ENCODE measurements at regions not wholly inside any gene's neighbourhood (a gene's known extent, or its start where the extent isn't known, plus 50 kb on each side); places are given as distances from the start of the nearest gene placed in this dataset.
A peak's percentile ranks its signal among the peaks of the same experiment; 100 is the strongest.

DNA sequence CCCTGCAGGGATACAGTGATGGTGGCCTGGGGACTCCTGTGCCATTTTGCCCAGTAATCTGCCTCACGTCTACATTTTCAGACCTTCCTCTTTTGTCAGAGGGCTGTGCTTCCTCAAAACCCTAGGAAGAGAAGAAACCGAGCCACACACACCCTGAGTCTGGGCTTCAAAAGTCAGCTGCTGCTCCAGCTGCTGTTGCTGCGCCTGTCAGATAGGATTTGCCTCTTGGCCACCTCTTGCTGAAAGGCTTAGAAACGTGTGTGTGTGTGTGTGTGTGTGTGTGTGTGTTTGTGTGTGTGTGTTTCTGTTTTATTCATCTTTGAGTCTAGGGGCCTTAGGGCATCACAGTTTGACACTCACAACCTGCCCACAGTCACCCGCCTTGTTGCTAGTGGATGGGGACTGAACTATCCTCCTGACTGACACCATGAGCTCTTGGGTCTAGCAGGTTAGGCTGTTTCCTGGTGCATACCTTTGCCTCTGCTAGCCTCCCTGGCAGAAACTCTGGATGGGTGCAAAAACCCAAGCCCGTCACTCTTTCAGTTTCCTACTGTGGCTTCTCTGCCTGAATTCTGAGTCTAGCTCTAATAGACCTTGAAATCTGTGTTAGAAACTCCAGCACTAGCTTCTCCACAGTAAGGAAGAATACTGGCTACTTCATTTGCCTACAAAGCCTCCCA is 94.9 kb upstream of the CEP85L start:
- Mint-ChIP-seq H3K9me3 (peaks cover 0 to 5% (median 2%) of the 10 kb centered on the region in 7 donors), H3K27me3 (ENCODE audit: low read depth in 3 of 3) (no peaks in the 10 kb centered on the region), H3K27ac (peak overlapping the region; percentile 90 to 97 (median 93)), H3K36me3 (peaks cover 2 to 6% of the 10 kb centered on the region in 2 donors), H3K4me3 (peak overlapping the region; percentile 51 to 84), H3K4me1 (peaks cover 54% of the 10 kb centered on the region)
- H4K20me1 ChIP-seq (ENCODE audit: insufficient read depth, low read length) = no peaks in the 10 kb centered on the region
- TF ChIP-seq, protein P1, sequence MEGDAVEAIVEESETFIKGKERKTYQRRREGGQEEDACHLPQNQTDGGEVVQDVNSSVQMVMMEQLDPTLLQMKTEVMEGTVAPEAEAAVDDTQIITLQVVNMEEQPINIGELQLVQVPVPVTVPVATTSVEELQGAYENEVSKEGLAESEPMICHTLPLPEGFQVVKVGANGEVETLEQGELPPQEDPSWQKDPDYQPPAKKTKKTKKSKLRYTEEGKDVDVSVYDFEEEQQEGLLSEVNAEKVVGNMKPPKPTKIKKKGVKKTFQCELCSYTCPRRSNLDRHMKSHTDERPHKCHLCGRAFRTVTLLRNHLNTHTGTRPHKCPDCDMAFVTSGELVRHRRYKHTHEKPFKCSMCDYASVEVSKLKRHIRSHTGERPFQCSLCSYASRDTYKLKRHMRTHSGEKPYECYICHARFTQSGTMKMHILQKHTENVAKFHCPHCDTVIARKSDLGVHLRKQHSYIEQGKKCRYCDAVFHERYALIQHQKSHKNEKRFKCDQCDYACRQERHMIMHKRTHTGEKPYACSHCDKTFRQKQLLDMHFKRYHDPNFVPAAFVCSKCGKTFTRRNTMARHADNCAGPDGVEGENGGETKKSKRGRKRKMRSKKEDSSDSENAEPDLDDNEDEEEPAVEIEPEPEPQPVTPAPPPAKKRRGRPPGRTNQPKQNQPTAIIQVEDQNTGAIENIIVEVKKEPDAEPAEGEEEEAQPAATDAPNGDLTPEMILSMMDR (IDR thresholded peaks at IDR 0.05) = no peak
- H3K9me3 ChIP-seq (replicated peaks in 1 of 2; ENCODE audit: control insufficient read depth in 1 of 2, insufficient read depth in 1 of 2, low read length in 2 of 2) = no peaks in the 10 kb centered on the region
- H3K9ac ChIP-seq (ENCODE audit: insufficient read depth, low read length, poor library complexity, severe bottlenecking) = peak overlapping the region; percentile 19
- WGBS (ENCODE audit: insufficient coverage) = 10% methylated on average over 4 of the region's 6 CpGs
- H3K36me3 ChIP-seq (replicated peaks in 1 of 2; ENCODE audit: control insufficient read depth in 1 of 2, insufficient read depth in 2 of 2, low read length in 2 of 2) = no peaks in the 10 kb centered on the region
- peak overlapping the region in 1 of 3 experiments; percentile 38 for H3K4me3 ChIP-seq (replicated peaks in 1 of 3; ENCODE audit: low read depth in 2 of 3, low read length in 3 of 3)
- H3K79me2 ChIP-seq (ENCODE audit: insufficient read depth, low read length) = no peaks in the 10 kb centered on the region
- peak overlapping the region; percentile 90 to 91 for H3K27ac ChIP-seq (ENCODE audit: low read depth in 1 of 2, low read length in 2 of 2)
- H3K4me1 ChIP-seq (ENCODE audit: control insufficient read depth in 1 of 2, insufficient read depth in 2 of 2, low read length in 2 of 2) = peaks cover 47 to 52% of the 10 kb centered on the region in 2 donors
- no peaks in the 10 kb centered on the region for H3K27me3 ChIP-seq (ENCODE audit: control insufficient read depth in 2 of 2, insufficient read depth in 2 of 2, low read length in 2 of 2)
- peak overlapping the region; percentile 48 for H3K4me2 ChIP-seq (replicated peaks; ENCODE audit: extremely low read depth, low read length, poor library complexity, severe bottlenecking)
- peak overlapping the region; percentile 43 for H2AFZ ChIP-seq (ENCODE audit: insufficient read depth, low read depth, low read length, poor library complexity, severe bottlenecking)
- intact Hi-C loops (cut with micrococcal nuclease) = no loop called here
- peak; percentile 76 to 79 (median 77) for DNase-seq

- H3K9me3 ChIP-seq (replicated peaks in 1 of 2; ENCODE audit: control insufficient read depth in 1 of 2, insufficient read depth in 1 of 2, low read length in 2 of 2) = no peaks in the 10 kb centered on the region
- intact Hi-C loops (cut with micrococcal nuclease) = no loop called here
- Mint-ChIP-seq H3K9me3 (peaks cover 0 to 4% (median 2%) of the 10 kb centered on the region in 7 donors), H3K36me3 (peaks cover 2 to 6% of the 10 kb centered on the region in 2 donors), H3K27ac (peak overlapping the region; percentile 90 to 97 (median 93)), H3K4me1 (peaks cover 58% of the 10 kb centered on the region), H3K27me3 (ENCODE audit: low read depth in 3 of 3) (no peaks in the 10 kb centered on the region), H3K4me3 (no peak overlapping the region)
- DNase-seq = no peak
- peak overlapping the region in 1 of 2 donors; percentile 90 for H3K27ac ChIP-seq (ENCODE audit: low read depth in 1 of 2, low read length in 2 of 2)
- no peaks in the 10 kb centered on the region for H4K20me1 ChIP-seq (ENCODE audit: insufficient read depth, low read length)
- no peaks in the 10 kb centered on the region for H3K27me3 ChIP-seq (ENCODE audit: control insufficient read depth in 2 of 2, insufficient read depth in 2 of 2, low read length in 2 of 2)
- no peaks in the 10 kb centered on the region for H3K79me2 ChIP-seq (ENCODE audit: insufficient read depth, low read length)
- peaks cover 50 to 59% of the 10 kb centered on the region in 2 donors for H3K4me1 ChIP-seq (ENCODE audit: control insufficient read depth in 1 of 2, insufficient read depth in 2 of 2, low read length in 2 of 2)
- peak overlapping the region; percentile 51 for H2AFZ ChIP-seq (ENCODE audit: insufficient read depth, low read depth, low read length, poor library complexity, severe bottlenecking)
- TF ChIP-seq, protein P1 (IDR thresholded peaks at IDR 0.05) = no peak
- no peak overlapping the region for H3K9ac ChIP-seq (ENCODE audit: insufficient read depth, low read length, poor library complexity, severe bottlenecking)
- H3K4me3 ChIP-seq (replicated peaks in 1 of 3; ENCODE audit: low read depth in 2 of 3, low read length in 3 of 3) = peak overlapping the region in 1 of 3 experiments; percentile 38
- H3K4me2 ChIP-seq (replicated peaks; ENCODE audit: extremely low read depth, low read length, poor library complexity, severe bottlenecking) = no peak overlapping the region
- no peaks in the 10 kb centered on the region for H3K36me3 ChIP-seq (replicated peaks in 1 of 2; ENCODE audit: control insufficient read depth in 1 of 2, insufficient read depth in 2 of 2, low read length in 2 of 2)
- 62% methylated on average over 4 of the region's 7 CpGs for WGBS (ENCODE audit: insufficient coverage)
Measured at GRCh38 chr6:118745156-118745555, 93.8 kb upstream of the CEP85L start.

Data from CD14-positive monocyte (primary cell).